ENCODE measurements at regions not wholly inside any gene's neighbourhood (a gene's known extent, or its start where the extent isn't known, plus 50 kb on each side); places are given as distances from the start of the nearest gene placed in this dataset.

DNA sequence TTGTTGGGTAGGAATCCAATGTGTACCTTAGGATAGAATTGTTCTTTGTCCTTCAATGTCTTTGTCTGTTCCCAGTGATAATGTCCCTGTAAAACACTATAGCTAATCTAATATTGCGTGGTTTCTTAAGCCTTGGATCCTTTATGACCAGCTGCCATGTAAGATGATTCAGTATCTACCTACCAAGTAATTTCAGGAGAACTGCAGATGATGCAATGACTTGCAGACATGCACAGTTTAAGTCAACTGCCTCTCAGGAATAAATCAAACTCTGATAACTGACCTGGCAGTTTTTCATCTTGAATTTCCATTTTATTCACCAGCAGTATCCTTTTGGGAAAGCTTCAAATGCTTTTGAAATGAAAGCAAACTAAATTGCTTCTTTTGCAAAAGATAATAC is 157.8 kb downstream of the TPBG start:
- TF ChIP-seq POLR2AphosphoS5 (IDR thresholded peaks at IDR 0.05) (no peak), POLR2A (IDR thresholded peaks at IDR 0.05) (no peak), CTCF (IDR thresholded peaks at IDR 0.05) (no peak)

All from breast epithelium (tissue), 3 donors.